H9 (cell line): ENCODE measurements at regions not wholly inside any gene's neighbourhood (a gene's known extent, or its start where the extent isn't known, plus 50 kb on each side); places are given as distances from the start of the nearest gene placed in this dataset.

Source experiments
- DNase-seq: peaks from one replicate; pipeline ENCODE4 v3.0.0-alpha.2; 2017
- H2AFZ ChIP-seq: one replicate; pipeline ENCODE4 v1.6.1; 2013; ENCODE audit warnings: mild to moderate bottlenecking, low read length, control low read depth, moderate library complexity
- H2AK5ac ChIP-seq: 2 replicates; pipeline ENCODE4 v1.6.1; 2013; ENCODE audit warnings: low read length, control low read depth, mixed read lengths; ENCODE audit not compliant: insufficient read length
- H2BK120ac ChIP-seq: one replicate; pipeline ENCODE4 v1.6.1; 2013; ENCODE audit warnings: low read depth, mild to moderate bottlenecking, low read length, control low read depth, inconsistent platforms; ENCODE audit not compliant: poor library complexity, severe bottlenecking
- H2BK12ac ChIP-seq: 2 replicates; pipeline ENCODE4 v1.6.1; 2013; ENCODE audit warnings: low read length, control low read depth, mixed read lengths, low read depth; ENCODE audit not compliant: insufficient read length
- H2BK15ac ChIP-seq: 2 replicates; pipeline ENCODE4 v1.6.1; 2013; ENCODE audit warnings: low read depth, low read length, control low read depth
- H2BK20ac ChIP-seq: one replicate; pipeline ENCODE4 v1.6.1; 2013; ENCODE audit warnings: low read depth, mild to moderate bottlenecking, low read length, control low read depth, inconsistent platforms; ENCODE audit not compliant: poor library complexity, severe bottlenecking
- H2BK5ac ChIP-seq: 2 replicates; pipeline ENCODE4 v1.6.1; 2013; ENCODE audit warnings: low read length, control low read depth, mixed read lengths; ENCODE audit not compliant: insufficient read length
- H3K14ac ChIP-seq: 2 replicates; pipeline ENCODE4 v1.6.1; 2013; ENCODE audit warnings: low read length, control low read depth; ENCODE audit not compliant: insufficient read depth
- H3K18ac ChIP-seq: 2 replicates; pipeline ENCODE4 v1.6.1; 2013; ENCODE audit warnings: low read depth, mild to moderate bottlenecking, mixed read lengths, low read length, control low read depth; ENCODE audit not compliant: insufficient read length
- H3K23ac ChIP-seq: 2 replicates; pipeline ENCODE4 v1.6.1; 2013; ENCODE audit warnings: low read length, control low read depth, mixed read lengths, low read depth; ENCODE audit not compliant: insufficient read length
- H3K23me2 ChIP-seq: 2 replicates; pipeline ENCODE4 v1.6.1; 2013; ENCODE audit warnings: low read depth, mild to moderate bottlenecking, mixed read lengths, low read length, control low read depth; ENCODE audit not compliant: insufficient read length, poor library complexity, severe bottlenecking
- H3K27ac ChIP-seq: 2 replicates; pipeline ENCODE4 v1.5.1; 2013; ENCODE audit warnings: low read length, control low read depth, mixed read lengths, low read depth; ENCODE audit not compliant: insufficient read length
- H3K27me3 ChIP-seq: 2 replicates; pipeline ENCODE4 v1.6.1; 2013; ENCODE audit warnings: low read length, control low read depth, inconsistent platforms; ENCODE audit not compliant: insufficient read depth
- H3K4ac ChIP-seq: 2 replicates; pipeline ENCODE4 v1.6.1; 2013; ENCODE audit warnings: low read depth, mild to moderate bottlenecking, control low read depth, inconsistent platforms, low read length, moderate library complexity
- H3K4me1 ChIP-seq: 2 replicates; pipeline ENCODE4 v1.6.1; 2013; ENCODE audit warnings: low read length, control low read depth, inconsistent platforms; ENCODE audit not compliant: insufficient read depth
- H3K4me2 ChIP-seq: 2 replicates; pipeline ENCODE4 v1.6.1; 2013; ENCODE audit warnings: low read length, control low read depth, mixed read lengths; ENCODE audit not compliant: insufficient read length, insufficient read depth
- H3K56ac ChIP-seq: 2 replicates; pipeline ENCODE4 v1.6.1; 2013; ENCODE audit warnings: low read depth, mild to moderate bottlenecking, mixed read lengths, low read length, control low read depth; ENCODE audit not compliant: insufficient read length
- H3K79me1 ChIP-seq: 2 replicates; pipeline ENCODE4 v1.6.1; 2013; ENCODE audit warnings: low read depth, mild to moderate bottlenecking, moderate library complexity, low read length, control low read depth, inconsistent platforms; ENCODE audit not compliant: insufficient read depth, poor library complexity, severe bottlenecking
- H3K79me2 ChIP-seq: 2 replicates; pipeline ENCODE4 v1.6.1; 2013; ENCODE audit warnings: low read length, control low read depth, inconsistent platforms; ENCODE audit not compliant: insufficient read depth
- H3K9ac ChIP-seq: 2 replicates; pipeline ENCODE4 v1.6.1; 2013; ENCODE audit warnings: low read length, control low read depth, mixed read lengths; ENCODE audit not compliant: insufficient read length; ENCODE audit errors: extremely low read depth
- H3K9me3 ChIP-seq: one replicate; pipeline ENCODE4 v1.6.1; 2013; ENCODE audit warnings: low read depth, low read length, inconsistent platforms; ENCODE audit not compliant: control insufficient read depth
- H3T11ph ChIP-seq: one replicate; pipeline ENCODE4 v1.6.1; 2013; ENCODE audit warnings: mild to moderate bottlenecking, low read length, control low read depth, inconsistent platforms
- H4K20me1 ChIP-seq: one replicate; pipeline ENCODE4 v1.6.1; 2013; ENCODE audit not compliant: control insufficient read depth, insufficient read length, insufficient read depth
- H4K5ac ChIP-seq: 2 replicates; pipeline ENCODE4 v1.6.1; 2013; ENCODE audit warnings: low read depth, mild to moderate bottlenecking, mixed read lengths, low read length, control low read depth; ENCODE audit not compliant: insufficient read length
- H4K8ac ChIP-seq: replicated peaks from 2 replicates; pipeline ENCODE4 v1.6.1; 2013; ENCODE audit warnings: low read length, control low read depth, mixed read lengths, low read depth; ENCODE audit not compliant: insufficient read length
- H4K91ac ChIP-seq: 2 replicates; pipeline ENCODE4 v1.6.1; 2013; ENCODE audit warnings: low read depth, mild to moderate bottlenecking, moderate library complexity, mixed read lengths, low read length, control low read depth; ENCODE audit not compliant: insufficient read length
- H3K27ac Mint-ChIP-seq, 3 experiments: 2 replicates in 2 of 3; 3 replicates in 1 of 3; pipeline ENCODE4 v1.8.0; 2020 to 2021; ENCODE audit warnings: mixed read lengths in 3 of 3, mild to moderate bottlenecking in 1 of 3, moderate library complexity in 1 of 3
- H3K27me3 Mint-ChIP-seq: 2 replicates; pipeline ENCODE4 v1.8.0; 2021; ENCODE audit warnings: low read depth, mild to moderate bottlenecking, moderate library complexity, mixed read lengths
- H3K36me3 Mint-ChIP-seq, 3 experiments: 2 replicates in 2 of 3; 3 replicates in 1 of 3; pipeline ENCODE4 v1.8.0; 2020 to 2021; ENCODE audit warnings: low read depth in 3 of 3, mixed read lengths in 3 of 3; ENCODE audit not compliant: insufficient read depth in 1 of 3
- H3K4me1 Mint-ChIP-seq, 2 experiments: 2 replicates each; pipeline ENCODE4 v1.8.0; 2020; ENCODE audit warnings: mixed read lengths in 2 of 2
- H3K4me3 Mint-ChIP-seq, 2 experiments: 2 replicates in 1 of 2; 3 replicates in 1 of 2; pipeline ENCODE4 v1.8.0; 2020 to 2021; ENCODE audit warnings: mild to moderate bottlenecking in 2 of 2, mixed read lengths in 2 of 2, moderate library complexity in 1 of 2
- H3K9me3 Mint-ChIP-seq, 2 experiments: 2 replicates in 1 of 2; 3 replicates in 1 of 2; pipeline ENCODE4 v1.8.0; 2020; ENCODE audit warnings: mild to moderate bottlenecking in 2 of 2, mixed read lengths in 2 of 2, moderate library complexity in 1 of 2
- WGBS: extraction: QIAGEN DNeasy Blood & Tissue Kit; methylation state at CpG from one replicate; pipeline ENCODE4 v1.1.7; 2013; ENCODE audit warnings: missing lambda C conversion rate, low lambda C conversion rate, mixed read lengths; ENCODE audit not compliant: insufficient read length; ENCODE audit errors: extremely low coverage; 5-methylcytosine and 5-hydroxymethylcytosine counted together
- TF ChIP-seq, protein P1 (sequence below): fragments of 200-600 bp; sonication (generic); conservative IDR thresholded peaks from 3 replicates; pipeline ENCODE4 v1.8.0; 2021; ENCODE audit warnings: antibody characterized with exemption, mild to moderate bottlenecking

DNA sequence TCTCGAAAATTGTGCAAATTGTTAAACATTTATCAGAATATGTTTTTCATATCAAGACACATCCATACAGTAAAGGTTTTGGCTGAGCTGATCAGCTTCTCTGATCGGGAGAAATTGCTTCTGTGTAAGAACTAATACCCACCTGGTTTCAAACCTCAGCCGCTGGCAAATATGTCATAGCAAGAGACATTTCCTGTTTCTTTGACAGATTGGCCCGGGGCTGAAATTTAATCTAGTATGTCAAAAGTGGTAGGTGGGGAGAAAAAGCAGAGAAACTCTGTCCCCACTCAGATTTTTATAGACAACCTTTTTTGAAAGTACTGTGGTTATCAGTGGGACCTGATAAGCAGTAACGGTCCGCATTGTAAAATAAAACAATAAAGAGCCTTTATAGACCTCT lies 88.8 kb upstream of the SLC24A5 start:
- Histone ChIP-seq H3K56ac (no peak overlapping the region), H3K23me2 (no peaks in the 10 kb centered on the region), H3K4ac (no peak overlapping the region), H3K14ac (no peak overlapping the region), H2BK20ac (no peak overlapping the region), H3K9ac (no peak overlapping the region), H3K79me1 (no peaks in the 10 kb centered on the region), H3K79me2 (no peaks in the 10 kb centered on the region), H3K27me3 (no peaks in the 10 kb centered on the region), H2BK15ac (no peak overlapping the region), H2AK5ac (no peak overlapping the region), H3K23ac (no peak overlapping the region), H3K4me2 (no peak overlapping the region), H3T11ph (no peak overlapping the region), H2BK12ac (no peak overlapping the region), H3K4me1 (no peaks in the 10 kb centered on the region; the same call in 1 of the 2 replicates), H3K18ac (no peak overlapping the region), H4K8ac (no peak overlapping the region), H4K20me1 (no peaks in the 10 kb centered on the region), H3K9me3 (no peaks in the 10 kb centered on the region), H4K91ac (no peak overlapping the region), H4K5ac (no peak overlapping the region), H3K27ac (no peak overlapping the region), H2BK120ac (no peak overlapping the region), H2BK5ac (no peak overlapping the region), H2AFZ (no peak overlapping the region)
- DNase-seq: no peak
- Mint-ChIP-seq H3K4me3 (no peak overlapping the region), H3K9me3 (no peaks in the 10 kb centered on the region), H3K36me3 (no peaks in the 10 kb centered on the region), H3K27ac (no peak overlapping the region), H3K27me3 (no peaks in the 10 kb centered on the region; the same call in 1 of the 2 replicates), H3K4me1 (peaks cover 4 to 8% of the 10 kb centered on the region in 2 experiments; a peak in 2 of 4 replicates)
- WGBS: no CpG with 5 or more reads among the region's 6 CpGs
- TF ChIP-seq, protein P1, sequence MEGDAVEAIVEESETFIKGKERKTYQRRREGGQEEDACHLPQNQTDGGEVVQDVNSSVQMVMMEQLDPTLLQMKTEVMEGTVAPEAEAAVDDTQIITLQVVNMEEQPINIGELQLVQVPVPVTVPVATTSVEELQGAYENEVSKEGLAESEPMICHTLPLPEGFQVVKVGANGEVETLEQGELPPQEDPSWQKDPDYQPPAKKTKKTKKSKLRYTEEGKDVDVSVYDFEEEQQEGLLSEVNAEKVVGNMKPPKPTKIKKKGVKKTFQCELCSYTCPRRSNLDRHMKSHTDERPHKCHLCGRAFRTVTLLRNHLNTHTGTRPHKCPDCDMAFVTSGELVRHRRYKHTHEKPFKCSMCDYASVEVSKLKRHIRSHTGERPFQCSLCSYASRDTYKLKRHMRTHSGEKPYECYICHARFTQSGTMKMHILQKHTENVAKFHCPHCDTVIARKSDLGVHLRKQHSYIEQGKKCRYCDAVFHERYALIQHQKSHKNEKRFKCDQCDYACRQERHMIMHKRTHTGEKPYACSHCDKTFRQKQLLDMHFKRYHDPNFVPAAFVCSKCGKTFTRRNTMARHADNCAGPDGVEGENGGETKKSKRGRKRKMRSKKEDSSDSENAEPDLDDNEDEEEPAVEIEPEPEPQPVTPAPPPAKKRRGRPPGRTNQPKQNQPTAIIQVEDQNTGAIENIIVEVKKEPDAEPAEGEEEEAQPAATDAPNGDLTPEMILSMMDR: no peak
